Smooth muscle cell (in vitro differentiated cells): ENCODE measurements at regions not wholly inside any gene's neighbourhood (a gene's known extent, or its start where the extent isn't known, plus 50 kb on each side); places are given as distances from the start of the nearest gene placed in this dataset.

Source experiments
- DNase-seq: peaks from one replicate; lab custom pipeline; 2025; ENCODE audit not compliant: unreplicated experiment; lab: John Stamatoyannopoulos, UW
- H2AFZ ChIP-seq: fragments of 200-600 bp; sonication (generic); 2 replicates; pipeline ENCODE4 v1.6.0; 2016; ENCODE audit warnings: antibody characterized with exemption, low read depth, mild to moderate bottlenecking
- H3F3A ChIP-seq: fragments of 200-600 bp; sonication (generic); 2 replicates; pipeline ENCODE4 v1.6.0; 2017; ENCODE audit warnings: antibody characterized with exemption, low read depth
- H3K27ac ChIP-seq: fragments of 200-600 bp; sonication (generic); 2 replicates; pipeline ENCODE4 v1.5.1; 2016; ENCODE audit warnings: low read depth, mild to moderate bottlenecking
- H3K27me3 ChIP-seq: fragments of 200-600 bp; sonication (generic); 2 replicates; pipeline ENCODE4 v1.6.1; 2016; ENCODE audit warnings: low read depth, mild to moderate bottlenecking
- H3K36me3 ChIP-seq: fragments of 200-600 bp; sonication (generic); 2 replicates; pipeline ENCODE4 v1.5.1; 2016; ENCODE audit warnings: low read depth
- H3K4me1 ChIP-seq: fragments of 200-600 bp; sonication (generic); 2 replicates; pipeline ENCODE4 v1.5.1; 2016; ENCODE audit warnings: low read depth
- H3K4me2 ChIP-seq: fragments of 200-600 bp; sonication (generic); 2 replicates; pipeline ENCODE4 v1.6.0; 2016; ENCODE audit warnings: mild to moderate bottlenecking
- H3K4me3 ChIP-seq: fragments of 200-600 bp; sonication (generic); 2 replicates; pipeline ENCODE4 v1.5.1; 2016; ENCODE audit warnings: mild to moderate bottlenecking
- H3K79me2 ChIP-seq: fragments of 200-600 bp; sonication (generic); 2 replicates; pipeline ENCODE4 v1.6.0; 2016; ENCODE audit warnings: low read depth, mild to moderate bottlenecking
- H3K9ac ChIP-seq: fragments of 200-600 bp; sonication (generic); 2 replicates; pipeline ENCODE4 v1.6.0; 2016; ENCODE audit warnings: low read depth
- H3K9me3 ChIP-seq: fragments of 200-600 bp; sonication (generic); replicated peaks from 2 replicates; pipeline ENCODE4 v1.5.1; 2016; ENCODE audit warnings: low read depth
- H4K20me1 ChIP-seq: fragments of 200-600 bp; sonication (generic); 2 replicates; pipeline ENCODE4 v1.6.0; 2016; ENCODE audit warnings: low read depth
- CTCF ChIP-seq: fragments of 200-600 bp; sonication (generic); IDR thresholded peaks from 2 replicates; pipeline ENCODE4 v1.5.1; 2017; ENCODE audit warnings: borderline replicate concordance, mild to moderate bottlenecking, antibody characterized with exemption; ENCODE audit not compliant: insufficient read depth, poor library complexity, severe bottlenecking
- WGBS: methylation state at CpG from one replicate; pipeline ENCODE4 v1.1.7; 2016; ENCODE audit warnings: low lambda C conversion rate; 5-methylcytosine and 5-hydroxymethylcytosine counted together

GRCh38 chr15:29432191-29433049 is 162.8 kb upstream of the NSMCE3 start:
- Histone ChIP-seq H3K36me3 (no peaks in the 10 kb centered on the region), H2AFZ (no peak overlapping the region), H3K4me1 (no peaks in the 10 kb centered on the region), H4K20me1 (no peaks in the 10 kb centered on the region), H3K79me2 (no peaks in the 10 kb centered on the region), H3K9me3 (no peaks in the 10 kb centered on the region), H3F3A (no peaks in the 10 kb centered on the region), H3K4me2 (no peak overlapping the region), H3K4me3 (no peak overlapping the region), H3K9ac (no peak overlapping the region), H3K27me3 (no peaks in the 10 kb centered on the region), H3K27ac (no peak overlapping the region)
- WGBS = 93% methylated on average over 10 of the region's 11 CpGs
- no peak for TF ChIP-seq CTCF
- no peak for DNase-seq

- H3K79me2 ChIP-seq = no peaks in the 10 kb centered on the region
- no peak overlapping the region for H3K4me3 ChIP-seq
- no peak overlapping the region for H3K4me2 ChIP-seq
- no peaks in the 10 kb centered on the region for H3K36me3 ChIP-seq
- TF ChIP-seq CTCF = no peak
- no peak overlapping the region for H3K9ac ChIP-seq
- H3K27me3 ChIP-seq = no peaks in the 10 kb centered on the region
- H3F3A ChIP-seq = no peaks in the 10 kb centered on the region
- no peak overlapping the region for H2AFZ ChIP-seq
- no peak for DNase-seq
- no peak overlapping the region for H3K27ac ChIP-seq
- no peaks in the 10 kb centered on the region for H4K20me1 ChIP-seq
- H3K4me1 ChIP-seq = no peaks in the 10 kb centered on the region
- no peaks in the 10 kb centered on the region for H3K9me3 ChIP-seq
- 94% methylated on average over 10 of the region's 10 CpGs for whole genome bisulfite sequencing
Observed at GRCh38 chr15:29430831-29431230, 161.2 kb upstream of the NSMCE3 start.

- H3K9ac ChIP-seq = no peak overlapping the region
- H2AFZ ChIP-seq = no peak overlapping the region
- no peak for TF ChIP-seq CTCF
- no peak overlapping the region for H3K4me3 ChIP-seq
- H3K4me1 ChIP-seq = no peaks in the 10 kb centered on the region
- H3K27ac ChIP-seq = no peak overlapping the region
- no peak overlapping the region for H3K4me2 ChIP-seq
- H4K20me1 ChIP-seq = no peaks in the 10 kb centered on the region
- H3K79me2 ChIP-seq = no peaks in the 10 kb centered on the region
- no peaks in the 10 kb centered on the region for H3K9me3 ChIP-seq
- H3F3A ChIP-seq = no peaks in the 10 kb centered on the region
- H3K27me3 ChIP-seq = no peaks in the 10 kb centered on the region
- 92% methylated on average over 4 of the region's 4 CpGs for WGBS
- H3K36me3 ChIP-seq = no peaks in the 10 kb centered on the region
- DNase-seq = no peak
Observed at GRCh38 chr15:29430124-29430523, 160.5 kb upstream of the NSMCE3 start.

GRCh38 chr15:29429584-29429983 is 160.0 kb upstream of the NSMCE3 start:
- Histone ChIP-seq H3K36me3 (no peaks in the 10 kb centered on the region), H2AFZ (no peak overlapping the region), H3K9me3 (no peaks in the 10 kb centered on the region), H3K27me3 (no peaks in the 10 kb centered on the region), H3K4me3 (no peak overlapping the region), H3K27ac (no peak overlapping the region), H3K4me1 (no peaks in the 10 kb centered on the region), H4K20me1 (no peaks in the 10 kb centered on the region), H3K4me2 (no peak overlapping the region), H3K79me2 (no peaks in the 10 kb centered on the region), H3F3A (no peaks in the 10 kb centered on the region), H3K9ac (no peak overlapping the region)
- DNase-seq = no peak
- TF ChIP-seq CTCF = no peak
- 97% methylated on average over 13 of the region's 13 CpGs for WGBS
